ENCODE measurements at regions not wholly inside any gene's neighbourhood (a gene's known extent, or its start where the extent isn't known, plus 50 kb on each side); places are given as distances from the start of the nearest gene placed in this dataset.

DNA sequence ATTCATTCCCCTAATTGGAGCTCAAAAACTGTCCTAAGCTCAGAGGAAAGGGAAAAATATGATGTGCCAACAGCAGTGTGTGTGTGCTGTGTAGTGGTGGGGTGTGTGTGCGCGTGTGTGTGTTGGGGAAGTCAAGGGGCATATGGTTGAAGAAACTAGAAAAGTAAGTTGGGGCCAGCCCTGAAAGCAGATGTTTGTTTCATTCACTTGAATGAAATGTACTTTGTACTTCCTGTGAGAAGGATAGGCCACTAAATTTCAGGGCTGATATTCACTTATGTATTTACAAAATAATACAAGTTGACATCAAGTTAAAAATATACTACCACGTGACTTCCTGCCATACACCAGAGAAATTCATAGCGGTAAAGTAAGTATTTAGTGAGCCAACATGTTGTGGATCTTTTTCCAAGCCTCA is 151.3 kb upstream of the JADE1 start:
- TF ChIP-seq, protein P1, sequence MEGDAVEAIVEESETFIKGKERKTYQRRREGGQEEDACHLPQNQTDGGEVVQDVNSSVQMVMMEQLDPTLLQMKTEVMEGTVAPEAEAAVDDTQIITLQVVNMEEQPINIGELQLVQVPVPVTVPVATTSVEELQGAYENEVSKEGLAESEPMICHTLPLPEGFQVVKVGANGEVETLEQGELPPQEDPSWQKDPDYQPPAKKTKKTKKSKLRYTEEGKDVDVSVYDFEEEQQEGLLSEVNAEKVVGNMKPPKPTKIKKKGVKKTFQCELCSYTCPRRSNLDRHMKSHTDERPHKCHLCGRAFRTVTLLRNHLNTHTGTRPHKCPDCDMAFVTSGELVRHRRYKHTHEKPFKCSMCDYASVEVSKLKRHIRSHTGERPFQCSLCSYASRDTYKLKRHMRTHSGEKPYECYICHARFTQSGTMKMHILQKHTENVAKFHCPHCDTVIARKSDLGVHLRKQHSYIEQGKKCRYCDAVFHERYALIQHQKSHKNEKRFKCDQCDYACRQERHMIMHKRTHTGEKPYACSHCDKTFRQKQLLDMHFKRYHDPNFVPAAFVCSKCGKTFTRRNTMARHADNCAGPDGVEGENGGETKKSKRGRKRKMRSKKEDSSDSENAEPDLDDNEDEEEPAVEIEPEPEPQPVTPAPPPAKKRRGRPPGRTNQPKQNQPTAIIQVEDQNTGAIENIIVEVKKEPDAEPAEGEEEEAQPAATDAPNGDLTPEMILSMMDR (conservative IDR thresholded peaks at IDR 0.05; ENCODE audit: low read length), result no peak
- no peak for TF ChIP-seq EZH2phosphoT487 (IDR thresholded peaks at IDR 0.05; ENCODE audit: borderline replicate concordance)
